Central memory CD8-positive, alpha-beta T cell (primary cell): ENCODE measurements at regions not wholly inside any gene's neighbourhood (a gene's known extent, or its start where the extent isn't known, plus 50 kb on each side); places are given as distances from the start of the nearest gene placed in this dataset.
"Not testable (repeated sequence)": the region's sequence is repeated elsewhere in the genome, so short reads cannot be mapped to it uniquely, and the experiment has no call there.

Experiments used
- ATAC-seq: fragments of 150-1000 bp; cut with Tn5 transposase; replicated peaks from 2 replicates; pipeline ENCODE4 v1.10.0; 2022; ENCODE audit warnings: mild to moderate bottlenecking, moderate FRiP score, moderate number of reproducible peaks; ENCODE audit not compliant: poor library complexity, severe bottlenecking; ENCODE audit errors: extremely low read depth
- DNase-seq, 2 donors: peaks; one replicate each; pipeline ENCODE4 v3.0.0; 2021; ENCODE audit warnings: low spot score in 2 of 2
- H3K27ac Mint-ChIP-seq: one replicate; pipeline ENCODE4 v1.8.0; 2022; ENCODE audit warnings: low read depth, mild to moderate bottlenecking, moderate library complexity, mixed read lengths
- H3K27me3 Mint-ChIP-seq: one replicate; pipeline ENCODE4 v1.8.0; 2022; ENCODE audit warnings: mixed read lengths
- H3K36me3 Mint-ChIP-seq: one replicate; pipeline ENCODE4 v1.8.0; 2022; ENCODE audit warnings: mild to moderate bottlenecking, moderate library complexity, mixed read lengths; ENCODE audit not compliant: insufficient read depth
- H3K4me1 Mint-ChIP-seq: one replicate; pipeline ENCODE4 v1.8.0; 2022; ENCODE audit warnings: mixed read lengths
- H3K4me3 Mint-ChIP-seq: one replicate; pipeline ENCODE4 v1.8.0; 2022; ENCODE audit warnings: mild to moderate bottlenecking, moderate library complexity, mixed read lengths
- H3K9me3 Mint-ChIP-seq: one replicate; pipeline ENCODE4 v1.8.0; 2022; ENCODE audit warnings: mixed read lengths

GRCh38 chr2:16429431-16430145 is 236.0 kb downstream of the CYRIA start:
- H3K4me3 Mint-ChIP-seq: no peak overlapping the region
- no peak for ATAC-seq
- no peak for DNase-seq
- H3K27me3 Mint-ChIP-seq: peaks cover 13% of the 10 kb centered on the region
- H3K9me3 Mint-ChIP-seq: peaks cover 5% of the 10 kb centered on the region
- H3K4me1 Mint-ChIP-seq: no peaks in the 10 kb centered on the region
- no peak overlapping the region for H3K27ac Mint-ChIP-seq
- no peaks in the 10 kb centered on the region for H3K36me3 Mint-ChIP-seq

- Mint-ChIP-seq H3K27ac (no peak overlapping the region), H3K27me3 (peaks cover 13% of the 10 kb centered on the region)
Measured at GRCh38 chr2:16429002-16429401, 236.6 kb downstream of the CYRIA start.

GRCh38 chr2:16425462-16426336 is 239.9 kb downstream of the CYRIA start:
- H3K4me1 Mint-ChIP-seq: no peaks in the 10 kb centered on the region
- no peak overlapping the region for H3K27ac Mint-ChIP-seq
- H3K27me3 Mint-ChIP-seq: peaks cover 13% of the 10 kb centered on the region
- H3K9me3 Mint-ChIP-seq: no peaks in the 10 kb centered on the region
- H3K36me3 Mint-ChIP-seq: no peaks in the 10 kb centered on the region
- ATAC-seq: no peak
- DNase-seq: no peak
- H3K4me3 Mint-ChIP-seq: no peak overlapping the region

More at GRCh38 chr2:16429002-16429401, 236.6 kb downstream of the CYRIA start:
- ATAC-seq (no peak), DNase-seq (no peak)
- Mint-ChIP-seq H3K4me1 (no peaks in the 10 kb centered on the region), H3K36me3 (no peaks in the 10 kb centered on the region), H3K4me3 (no peak overlapping the region), H3K9me3 (peaks cover 5% of the 10 kb centered on the region)

GRCh38 chr2:16420421-16420820 is 245.2 kb downstream of the CYRIA start:
- no peak for ATAC-seq
- no peak for DNase-seq
- no peaks in the 10 kb centered on the region for H3K36me3 Mint-ChIP-seq
- no peak overlapping the region for H3K27ac Mint-ChIP-seq
- no peaks in the 10 kb centered on the region for H3K27me3 Mint-ChIP-seq
- H3K4me3 Mint-ChIP-seq: no peak overlapping the region
- H3K4me1 Mint-ChIP-seq: no peaks in the 10 kb centered on the region
- peaks cover 3% of the 10 kb centered on the region for H3K9me3 Mint-ChIP-seq

- Mint-ChIP-seq H3K9me3 (peaks cover 9% of the 10 kb centered on the region), H3K36me3 (no peaks in the 10 kb centered on the region), H3K27ac (no peak overlapping the region), H3K4me1 (no peaks in the 10 kb centered on the region), H3K4me3 (no peak overlapping the region), H3K27me3 (no peaks in the 10 kb centered on the region)
- DNase-seq (no peak), ATAC-seq (no peak)
Measured at GRCh38 chr2:16417726-16418125, 247.9 kb downstream of the CYRIA start.

- Mint-ChIP-seq H3K27me3 (no peaks in the 10 kb centered on the region), H3K4me1 (no peaks in the 10 kb centered on the region), H3K4me3 (no peak overlapping the region), H3K27ac (no peak overlapping the region), H3K36me3 (no peaks in the 10 kb centered on the region), H3K9me3 (peaks cover 11% of the 10 kb centered on the region)
- no peak for DNase-seq
- no peak for ATAC-seq
Measured at GRCh38 chr2:16416651-16417050, 249.0 kb downstream of the CYRIA start.

GRCh38 chr2:16415861-16416260 is 249.8 kb downstream of the CYRIA start:
- not testable (repeated sequence) for H3K4me1 Mint-ChIP-seq, H3K27me3 Mint-ChIP-seq, ATAC-seq, DNase-seq, H3K4me3 Mint-ChIP-seq, H3K27ac Mint-ChIP-seq, H3K36me3 Mint-ChIP-seq
- peaks cover 16% of the 10 kb centered on the region for H3K9me3 Mint-ChIP-seq

- Mint-ChIP-seq H3K27ac (no peak overlapping the region), H3K27me3 (no peaks in the 10 kb centered on the region), H3K4me3 (no peak overlapping the region), H3K4me1 (no peaks in the 10 kb centered on the region), H3K9me3 (peaks cover 22% of the 10 kb centered on the region), H3K36me3 (no peaks in the 10 kb centered on the region)
- DNase-seq (no peak), ATAC-seq (no peak)
Measured at GRCh38 chr2:16413947-16414346, 251.7 kb downstream of the CYRIA start.

GRCh38 chr2:16413285-16413684 is 252.3 kb downstream of the CYRIA start:
- Mint-ChIP-seq H3K36me3 (no peaks in the 10 kb centered on the region), H3K9me3 (peaks cover 22% of the 10 kb centered on the region), H3K4me3 (no peak overlapping the region), H3K27me3 (no peaks in the 10 kb centered on the region), H3K27ac (no peak overlapping the region), H3K4me1 (no peaks in the 10 kb centered on the region)
- DNase-seq (no peak), ATAC-seq (no peak)

GRCh38 chr2:16412321-16413030 is 253.2 kb downstream of the CYRIA start:
- no peak for DNase-seq
- no peaks in the 10 kb centered on the region for H3K36me3 Mint-ChIP-seq
- no peak for ATAC-seq
- peaks cover 22% of the 10 kb centered on the region for H3K9me3 Mint-ChIP-seq
- H3K4me1 Mint-ChIP-seq: no peaks in the 10 kb centered on the region
- no peaks in the 10 kb centered on the region for H3K27me3 Mint-ChIP-seq
- no peak overlapping the region for H3K27ac Mint-ChIP-seq
- H3K4me3 Mint-ChIP-seq: no peak overlapping the region

- ATAC-seq (no peak), DNase-seq (no peak)
- Mint-ChIP-seq H3K27me3 (no peaks in the 10 kb centered on the region), H3K4me3 (no peak overlapping the region), H3K9me3 (peaks cover 22% of the 10 kb centered on the region), H3K4me1 (no peaks in the 10 kb centered on the region), H3K27ac (no peak overlapping the region), H3K36me3 (no peaks in the 10 kb centered on the region)
Measured at GRCh38 chr2:16411788-16412187, 253.8 kb downstream of the CYRIA start.

- no peak for ATAC-seq
- no peak for DNase-seq
- no peaks in the 10 kb centered on the region for H3K4me1 Mint-ChIP-seq
- H3K4me3 Mint-ChIP-seq: no peak overlapping the region
- H3K27me3 Mint-ChIP-seq: no peaks in the 10 kb centered on the region
- peaks cover 16% of the 10 kb centered on the region for H3K9me3 Mint-ChIP-seq
- no peaks in the 10 kb centered on the region for H3K36me3 Mint-ChIP-seq
- H3K27ac Mint-ChIP-seq: no peak overlapping the region
Measured at GRCh38 chr2:16409849-16410248, 255.8 kb downstream of the CYRIA start.
